Gastrocnemius medialis (tissue), 4 donors: ENCODE measurements at regions not wholly inside any gene's neighbourhood (a gene's known extent, or its start where the extent isn't known, plus 50 kb on each side); places are given as distances from the start of the nearest gene placed in this dataset.

Experiments
- ATAC-seq, 2 donors: fragments of 150-250 bp; one replicate each; pipeline ENCODE4 v1.9.1; 2016
- DNase-seq, 2 donors: peaks; one replicate each; pipeline ENCODE4 v3.0.0-alpha.2; 2019
- H3K27ac ChIP-seq, 4 donors: fragments of 200-600 bp; sonication (generic); 1 replicate in 1 of 4; 2 replicates in 3 of 4; pipeline ENCODE4 v1.5.1; 2016 to 2018; ENCODE audit warnings: mild to moderate bottlenecking in 2 of 4, moderate library complexity in 1 of 4
- H3K27me3 ChIP-seq, 3 donors: fragments of 200-600 bp; sonication (generic) in 2 of 3; 1 replicate in 1 of 3; 2 replicates in 2 of 3; pipeline versions ENCODE4 v1.5.1 to v1.6.0; 2016 to 2019; ENCODE audit warnings: mild to moderate bottlenecking in 1 of 3, moderate library complexity in 1 of 3
- H3K36me3 ChIP-seq, 2 donors: fragments of 200-600 bp; sonication (generic) in 1 of 2; one replicate each; pipeline ENCODE4 v1.5.1; 2017 to 2018
- H3K4me1 ChIP-seq, 2 donors: fragments of 200-600 bp; sonication (generic) in 1 of 2; one replicate each; pipeline ENCODE4 v1.5.1; 2016 to 2017; ENCODE audit warnings: mild to moderate bottlenecking in 2 of 2
- H3K4me3 ChIP-seq, 4 donors: fragments of 200-600 bp; sonication (generic) in 3 of 4; 1 replicate in 1 of 4; 2 replicates in 3 of 4; pipeline ENCODE4 v1.5.1; 2016 to 2019; ENCODE audit warnings: mild to moderate bottlenecking in 2 of 4
- H3K9me3 ChIP-seq, 3 donors: fragments of 200-600 bp; sonication (generic) in 2 of 3; 1 replicate in 1 of 3; 2 replicates in 2 of 3; pipeline ENCODE4 v1.5.1; 2016 to 2019
- POLR2A ChIP-seq, 2 donors: fragments of 450-650 bp; IDR thresholded peaks; one replicate each; pipeline ENCODE4 v1.6.1; 2017; ENCODE audit warnings: antibody characterized with exemption in 2 of 2, mild to moderate bottlenecking in 2 of 2, moderate library complexity in 2 of 2
- in situ Hi-C, 4 donors: fragments of 200-750 bp; cut with MboI; loops; one replicate each; pipeline versions ENCODE4 v1.15.0 to v1.8.0; 2017; ENCODE audit warnings: low sequenced_read_pairs in 4 of 4
- intact Hi-C: fragments of 100-400 bp; cut with DNase I; formaldehyde crosslinking; loops from one replicate; pipeline ENCODE4 v1.15.1; 2023; ENCODE audit warnings: low total_unique reads
- TF ChIP-seq, protein P1 (sequence below), 5 experiments: fragments of 450-650 bp in 3 of 5; fragments of 200-600 bp in 2 of 5; sonication (generic) in 2 of 5; IDR thresholded peaks in 4 of 5; conservative IDR thresholded peaks in 1 of 5; 1 replicate in 4 of 5; 2 replicates in 1 of 5; pipeline ENCODE4 v1.5.1; 2016 to 2019; ENCODE audit warnings: antibody characterized with exemption in 5 of 5, mild to moderate bottlenecking in 3 of 5, moderate library complexity in 3 of 5

DNA sequence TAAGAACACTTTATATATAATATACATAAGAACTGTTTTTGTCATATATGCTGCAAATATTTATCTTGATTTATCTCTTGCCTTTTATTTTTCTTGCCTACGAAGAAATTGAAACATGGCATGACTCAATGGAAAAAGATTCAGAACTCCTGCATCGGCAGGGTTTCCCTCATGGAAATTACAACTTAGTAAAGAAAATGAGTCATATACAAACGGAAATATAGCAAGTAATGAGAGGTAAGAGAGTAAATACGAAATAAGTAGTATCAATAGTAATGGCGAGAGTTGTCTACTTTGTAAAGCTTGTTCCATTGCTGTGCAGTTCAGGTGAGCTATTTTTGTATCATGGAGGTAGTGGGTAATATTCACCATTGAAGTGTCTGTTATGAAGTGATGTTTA lies 350.4 kb downstream of the DDX10 start:
- ATAC-seq (no peak), DNase-seq (no peak)
- in situ Hi-C loops = no loop called here
- intact Hi-C loops = no loop called here
- Histone ChIP-seq H3K36me3 (no peaks in the 10 kb centered on the region), H3K4me3 (no peak overlapping the region), H3K9me3 (no peaks in the 10 kb centered on the region), H3K27ac (no peak overlapping the region), H3K4me1 (no peaks in the 10 kb centered on the region), H3K27me3 (no peaks in the 10 kb centered on the region)
- TF ChIP-seq POLR2A (IDR thresholded peaks at IDR 0.05) = no peak
- TF ChIP-seq, protein P1, sequence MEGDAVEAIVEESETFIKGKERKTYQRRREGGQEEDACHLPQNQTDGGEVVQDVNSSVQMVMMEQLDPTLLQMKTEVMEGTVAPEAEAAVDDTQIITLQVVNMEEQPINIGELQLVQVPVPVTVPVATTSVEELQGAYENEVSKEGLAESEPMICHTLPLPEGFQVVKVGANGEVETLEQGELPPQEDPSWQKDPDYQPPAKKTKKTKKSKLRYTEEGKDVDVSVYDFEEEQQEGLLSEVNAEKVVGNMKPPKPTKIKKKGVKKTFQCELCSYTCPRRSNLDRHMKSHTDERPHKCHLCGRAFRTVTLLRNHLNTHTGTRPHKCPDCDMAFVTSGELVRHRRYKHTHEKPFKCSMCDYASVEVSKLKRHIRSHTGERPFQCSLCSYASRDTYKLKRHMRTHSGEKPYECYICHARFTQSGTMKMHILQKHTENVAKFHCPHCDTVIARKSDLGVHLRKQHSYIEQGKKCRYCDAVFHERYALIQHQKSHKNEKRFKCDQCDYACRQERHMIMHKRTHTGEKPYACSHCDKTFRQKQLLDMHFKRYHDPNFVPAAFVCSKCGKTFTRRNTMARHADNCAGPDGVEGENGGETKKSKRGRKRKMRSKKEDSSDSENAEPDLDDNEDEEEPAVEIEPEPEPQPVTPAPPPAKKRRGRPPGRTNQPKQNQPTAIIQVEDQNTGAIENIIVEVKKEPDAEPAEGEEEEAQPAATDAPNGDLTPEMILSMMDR (IDR thresholded peaks at IDR 0.05 in 4 of 5, conservative IDR thresholded peaks at IDR 0.05 in 1 of 5) = no peak

DNA sequence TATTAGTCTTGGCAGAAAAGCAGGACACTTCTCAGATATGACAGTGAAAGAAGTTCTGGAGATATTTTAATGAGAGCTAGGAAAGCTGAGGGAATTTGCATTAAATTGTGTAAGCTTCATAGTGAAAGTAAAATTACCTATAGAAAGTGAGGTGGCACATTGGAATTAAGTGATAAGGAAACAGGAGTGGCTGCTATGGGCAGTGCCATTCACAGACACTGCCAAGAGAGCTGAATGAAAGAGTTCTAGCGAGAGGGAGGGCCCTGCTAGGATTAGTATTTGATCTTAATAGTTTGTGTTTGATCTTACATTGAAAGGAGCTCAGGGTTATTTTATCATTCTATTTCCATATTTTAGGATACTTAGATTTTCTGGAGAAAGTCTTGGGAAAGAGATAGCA lies 351.9 kb downstream of the DDX10 start:
- Histone ChIP-seq H3K36me3 (no peaks in the 10 kb centered on the region), H3K4me1 (no peaks in the 10 kb centered on the region), H3K27ac (no peak overlapping the region), H3K27me3 (no peaks in the 10 kb centered on the region), H3K4me3 (no peak overlapping the region), H3K9me3 (no peaks in the 10 kb centered on the region)
- no peak for ATAC-seq
- in situ Hi-C loops = no loop called here
- no peak for DNase-seq
- intact Hi-C loops = no loop called here
- TF ChIP-seq, protein P1 (IDR thresholded peaks at IDR 0.05 in 4 of 5, conservative IDR thresholded peaks at IDR 0.05 in 1 of 5) = no peak
- TF ChIP-seq POLR2A (IDR thresholded peaks at IDR 0.05) = no peak

DNA sequence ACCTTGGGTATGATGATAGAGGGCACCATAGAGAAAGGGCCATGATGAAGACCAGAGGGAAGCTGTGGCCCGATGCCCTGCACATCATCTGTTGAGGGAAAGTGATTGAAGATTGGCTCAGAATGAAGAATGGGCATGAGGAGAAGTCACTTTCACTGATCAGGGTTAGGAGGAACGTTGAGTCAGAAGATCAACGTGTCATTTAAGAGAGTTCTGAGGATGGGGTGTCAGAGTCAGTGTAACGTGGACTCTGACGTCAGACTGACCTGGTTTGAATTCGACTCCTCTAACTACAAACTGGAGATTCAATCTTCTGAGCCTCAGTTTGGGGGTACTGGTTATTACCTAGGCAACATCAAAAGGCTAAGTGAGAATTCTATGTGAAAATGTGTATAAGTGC lies 352.6 kb downstream of the DDX10 start:
- Histone ChIP-seq H3K27ac (no peak overlapping the region), H3K4me3 (no peak overlapping the region), H3K9me3 (no peaks in the 10 kb centered on the region), H3K4me1 (no peaks in the 10 kb centered on the region), H3K36me3 (no peaks in the 10 kb centered on the region), H3K27me3 (no peaks in the 10 kb centered on the region)
- intact Hi-C loops (no loop called here), in situ Hi-C loops (no loop called here)
- DNase-seq (no peak), ATAC-seq (no peak)
- no peak for TF ChIP-seq POLR2A (IDR thresholded peaks at IDR 0.05)

DNA sequence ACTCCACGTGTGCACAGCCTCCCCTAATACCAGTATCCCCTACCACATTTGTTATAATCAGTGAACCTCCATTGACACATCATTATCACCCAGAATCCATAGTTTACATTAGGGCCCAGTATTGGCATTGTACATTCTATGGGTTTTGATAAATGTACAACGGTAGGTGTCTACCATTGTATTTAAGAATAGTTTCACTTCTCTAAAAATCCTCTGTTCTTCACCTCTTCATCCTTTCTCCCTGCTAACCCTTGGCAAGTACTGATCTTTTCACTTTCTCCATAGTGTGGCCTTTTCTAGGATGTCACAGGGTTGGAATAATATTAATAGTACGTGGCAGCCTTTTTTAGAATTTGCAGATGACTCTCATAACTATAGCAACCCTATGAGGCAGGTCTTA lies 353.8 kb downstream of the DDX10 start:
- no peak for DNase-seq
- no peak for TF ChIP-seq POLR2A (IDR thresholded peaks at IDR 0.05)
- TF ChIP-seq, protein P1 (IDR thresholded peaks at IDR 0.05 in 4 of 5, conservative IDR thresholded peaks at IDR 0.05 in 1 of 5) = no peak
- no peak overlapping the region for H3K27ac ChIP-seq
- no peak overlapping the region for H3K4me3 ChIP-seq
- H3K9me3 ChIP-seq = no peaks in the 10 kb centered on the region
- H3K36me3 ChIP-seq = no peaks in the 10 kb centered on the region
- intact Hi-C loops = no loop called here
- no peaks in the 10 kb centered on the region for H3K4me1 ChIP-seq
- no peak for ATAC-seq
- in situ Hi-C loops = no loop called here
- H3K27me3 ChIP-seq = no peaks in the 10 kb centered on the region

DNA sequence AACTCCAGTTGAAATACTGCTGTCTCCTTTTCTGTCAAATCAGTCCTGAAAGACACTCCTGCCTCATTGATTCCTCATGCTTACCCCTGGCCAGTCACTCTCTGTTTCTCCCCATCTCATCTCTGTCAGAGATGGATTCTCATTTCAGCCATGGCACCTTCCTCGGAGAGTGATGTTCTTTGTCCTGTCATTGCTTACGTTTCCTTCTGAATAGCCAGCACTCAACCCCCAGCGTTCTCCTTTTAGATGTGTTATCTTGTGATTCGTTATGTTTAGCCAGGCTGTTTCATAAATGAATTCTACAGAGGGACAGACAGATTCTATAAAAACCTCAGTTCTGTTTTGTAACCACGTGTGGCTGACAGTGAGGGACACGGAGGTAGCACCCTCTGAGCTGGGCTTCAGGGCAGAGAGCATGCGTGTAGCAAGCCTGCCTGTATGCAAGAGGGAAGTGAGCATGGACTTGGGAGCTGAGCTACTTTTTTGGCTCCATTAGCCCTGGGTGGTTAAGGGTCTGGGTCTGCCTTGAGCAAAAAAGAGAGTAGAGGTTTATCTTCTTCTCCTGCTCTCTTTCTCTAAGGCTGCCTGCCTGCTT lies 354.6 kb downstream of the DDX10 start:
- in situ Hi-C loops (no loop called here), intact Hi-C loops (no loop called here)
- H3K4me3 ChIP-seq = no peak overlapping the region
- H3K27me3 ChIP-seq = no peaks in the 10 kb centered on the region
- DNase-seq (no peak), ATAC-seq (no peak)
- H3K9me3 ChIP-seq = no peaks in the 10 kb centered on the region
- H3K36me3 ChIP-seq = no peaks in the 10 kb centered on the region
- no peaks in the 10 kb centered on the region for H3K4me1 ChIP-seq
- no peak overlapping the region for H3K27ac ChIP-seq
- TF ChIP-seq, protein P1 (IDR thresholded peaks at IDR 0.05 in 4 of 5, conservative IDR thresholded peaks at IDR 0.05 in 1 of 5) = no peak
- no peak for TF ChIP-seq POLR2A (IDR thresholded peaks at IDR 0.05)
